Left renal cortex interstitium (tissue), 4 donors: ENCODE measurements at regions not wholly inside any gene's neighbourhood (a gene's known extent, or its start where the extent isn't known, plus 50 kb on each side); places are given as distances from the start of the nearest gene placed in this dataset.

ENCODE experiments used
- DNase-seq, 4 donors: peaks; one replicate each; pipeline ENCODE4 v3.0.0-alpha.2; 2013; ENCODE audit warnings: low read depth in 4 of 4, low spot score in 2 of 4, missing footprints in 1 of 4

GRCh38 chr2:19750136-19750535 lies 151.6 kb downstream of the TTC32 start:
- no peak for DNase-seq

GRCh38 chr2:19749507-19749836 lies 152.3 kb downstream of the TTC32 start:
- no peak for DNase-seq

- DNase-seq, result no peak
Observed at GRCh38 chr2:19748711-19749506, 152.9 kb downstream of the TTC32 start.

GRCh38 chr2:19748073-19748375 lies 153.8 kb downstream of the TTC32 start:
- DNase-seq, result no peak

GRCh38 chr2:19747310-19748072 lies 154.3 kb downstream of the TTC32 start:
- no peak for DNase-seq

GRCh38 chr2:19746611-19747309 lies 155.0 kb downstream of the TTC32 start:
- DNase-seq, result peak in 1 of 4 donors; percentile 41

- no peak for DNase-seq
Observed at GRCh38 chr2:19746137-19746600, 155.6 kb downstream of the TTC32 start.

GRCh38 chr2:19745318-19746136 lies 156.3 kb downstream of the TTC32 start:
- no peak for DNase-seq

- DNase-seq, result no peak
Observed at GRCh38 chr2:19744456-19745199, 157.2 kb downstream of the TTC32 start.

GRCh38 chr2:19743641-19744040 lies 158.1 kb downstream of the TTC32 start:
- no peak for DNase-seq

GRCh38 chr2:19742872-19743271 lies 158.9 kb downstream of the TTC32 start:
- DNase-seq, result no peak

- DNase-seq, result no peak
Observed at GRCh38 chr2:19739256-19739655, 162.5 kb downstream of the TTC32 start.

- no peak for DNase-seq
Observed at GRCh38 chr2:19738707-19739106, 163.1 kb downstream of the TTC32 start.

GRCh38 chr2:19736191-19736831 lies 165.5 kb downstream of the TTC32 start:
- no peak for DNase-seq

- no peak for DNase-seq
Observed at GRCh38 chr2:19733951-19734425, 167.8 kb downstream of the TTC32 start.

GRCh38 chr2:19733390-19733789 lies 168.4 kb downstream of the TTC32 start:
- no peak for DNase-seq

GRCh38 chr2:19732255-19732654 lies 169.5 kb downstream of the TTC32 start:
- no peak for DNase-seq

GRCh38 chr2:19731515-19731914 lies 170.3 kb downstream of the TTC32 start:
- no peak for DNase-seq

- DNase-seq, result no peak
Observed at GRCh38 chr2:19731037-19731436, 170.7 kb downstream of the TTC32 start.
